Gastrocnemius medialis (tissue), 4 donors: ENCODE measurements at regions not wholly inside any gene's neighbourhood (a gene's known extent, or its start where the extent isn't known, plus 50 kb on each side); places are given as distances from the start of the nearest gene placed in this dataset.

Experiments
- POLR2A ChIP-seq, 2 donors: fragments of 450-650 bp; IDR thresholded peaks; one replicate each; pipeline ENCODE4 v1.6.1; 2017; ENCODE audit warnings: antibody characterized with exemption in 2 of 2, mild to moderate bottlenecking in 2 of 2, moderate library complexity in 2 of 2
- TF ChIP-seq, protein P1 (sequence below), 5 experiments: fragments of 450-650 bp in 3 of 5; fragments of 200-600 bp in 2 of 5; sonication (generic) in 2 of 5; IDR thresholded peaks in 4 of 5; conservative IDR thresholded peaks in 1 of 5; 1 replicate in 4 of 5; 2 replicates in 1 of 5; pipeline ENCODE4 v1.5.1; 2016 to 2019; ENCODE audit warnings: antibody characterized with exemption in 5 of 5, mild to moderate bottlenecking in 3 of 5, moderate library complexity in 3 of 5

DNA sequence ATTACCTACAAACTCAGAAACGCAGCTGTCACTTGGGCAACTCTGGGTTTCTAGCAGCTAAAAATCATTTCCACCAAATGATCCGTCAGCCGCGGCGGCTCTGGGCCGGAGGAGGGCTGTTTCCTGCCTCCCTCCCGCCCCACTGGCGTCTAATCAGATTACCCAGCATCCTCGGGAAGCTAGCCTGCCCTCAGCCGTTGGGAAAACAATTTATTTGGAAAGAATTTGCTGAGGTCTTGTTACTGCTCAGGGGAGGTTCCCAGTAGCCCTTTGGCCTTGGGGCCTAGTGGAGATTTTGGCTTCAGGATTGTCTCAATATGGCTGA is 65.0 kb upstream of the ADGRA1 start:
- TF ChIP-seq, protein P1, sequence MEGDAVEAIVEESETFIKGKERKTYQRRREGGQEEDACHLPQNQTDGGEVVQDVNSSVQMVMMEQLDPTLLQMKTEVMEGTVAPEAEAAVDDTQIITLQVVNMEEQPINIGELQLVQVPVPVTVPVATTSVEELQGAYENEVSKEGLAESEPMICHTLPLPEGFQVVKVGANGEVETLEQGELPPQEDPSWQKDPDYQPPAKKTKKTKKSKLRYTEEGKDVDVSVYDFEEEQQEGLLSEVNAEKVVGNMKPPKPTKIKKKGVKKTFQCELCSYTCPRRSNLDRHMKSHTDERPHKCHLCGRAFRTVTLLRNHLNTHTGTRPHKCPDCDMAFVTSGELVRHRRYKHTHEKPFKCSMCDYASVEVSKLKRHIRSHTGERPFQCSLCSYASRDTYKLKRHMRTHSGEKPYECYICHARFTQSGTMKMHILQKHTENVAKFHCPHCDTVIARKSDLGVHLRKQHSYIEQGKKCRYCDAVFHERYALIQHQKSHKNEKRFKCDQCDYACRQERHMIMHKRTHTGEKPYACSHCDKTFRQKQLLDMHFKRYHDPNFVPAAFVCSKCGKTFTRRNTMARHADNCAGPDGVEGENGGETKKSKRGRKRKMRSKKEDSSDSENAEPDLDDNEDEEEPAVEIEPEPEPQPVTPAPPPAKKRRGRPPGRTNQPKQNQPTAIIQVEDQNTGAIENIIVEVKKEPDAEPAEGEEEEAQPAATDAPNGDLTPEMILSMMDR (IDR thresholded peaks at IDR 0.05 in 4 of 5, conservative IDR thresholded peaks at IDR 0.05 in 1 of 5): no peak
- TF ChIP-seq POLR2A (IDR thresholded peaks at IDR 0.05): no peak
